Endothelial cell of umbilical vein (primary cell): ENCODE measurements at regions not wholly inside any gene's neighbourhood (a gene's known extent, or its start where the extent isn't known, plus 50 kb on each side); places are given as distances from the start of the nearest gene placed in this dataset.

Experiments used
- BruUV-seq: library from RNA; stranded (reverse); fragments of 400-500 nt; replicated peaks from 2 replicates; lab custom pipeline; 2021; lab: Mats Ljungman, UMichigan
- CTCF ChIA-PET: fragments of 300-600, 350-600 bp; sonication (Branson Sonifier 250); formaldehyde crosslinking; loops from one replicate; lab custom pipeline; 2021; ENCODE audit warnings: antibody characterized with exemption, inconsistent platforms; lab: Charles Lee
- POLR2A ChIA-PET: fragments of 300-600, 350-600 bp; sonication (Branson Sonifier 250); formaldehyde crosslinking; loops from one replicate; lab custom pipeline; 2021; ENCODE audit warnings: antibody characterized with exemption, inconsistent platforms; lab: Charles Lee
- DNase-seq: peaks from one replicate; pipeline ENCODE4 v3.0.0-alpha.2; 2011; ENCODE audit warnings: low read depth, low spot score
- FAIRE-seq: peaks from 2 replicates; lab custom pipeline; 2011; peaks lifted over from hg19 to GRCh38; lab: Jason Lieb, UNC
- H2AFZ ChIP-seq: 2 replicates; pipeline ENCODE4 v1.6.0; 2012; ENCODE audit warnings: low read depth, low read length, control low read depth, inconsistent platforms
- H3K27ac ChIP-seq: 2 replicates; pipeline ENCODE4 v1.5.1; 2011; ENCODE audit warnings: low read depth, mild to moderate bottlenecking, control low read depth, low read length, moderate library complexity; ENCODE audit not compliant: insufficient read depth
- H3K27me3 ChIP-seq, 2 experiments: 2 replicates each; pipeline versions ENCODE4 v1.6.0 to v1.6.1; 2011; ENCODE audit warnings: low read length in 2 of 2, mixed read lengths in 1 of 2; ENCODE audit not compliant: control insufficient read depth in 2 of 2, insufficient read depth in 2 of 2
- H3K36me3 ChIP-seq, 2 experiments: 2 replicates in 1 of 2; 3 replicates in 1 of 2; pipeline ENCODE4 v1.5.1; 2011; ENCODE audit warnings: low read length in 2 of 2, mild to moderate bottlenecking in 1 of 2, moderate library complexity in 1 of 2; ENCODE audit not compliant: control insufficient read depth in 2 of 2, insufficient read depth in 2 of 2; ENCODE audit errors: extremely low read depth in 1 of 2
- H3K4me1 ChIP-seq: 3 replicates; pipeline ENCODE4 v1.5.1; 2011; ENCODE audit warnings: mild to moderate bottlenecking, low read length; ENCODE audit not compliant: control insufficient read depth, insufficient read depth; ENCODE audit errors: extremely low read depth
- H3K4me2 ChIP-seq: 2 replicates; pipeline ENCODE4 v1.6.1; 2011; ENCODE audit warnings: low read length, control low read depth, mixed read lengths; ENCODE audit not compliant: insufficient read depth
- H3K4me3 ChIP-seq, 3 experiments: fragments of 200-600 bp in 1 of 3; sonication (generic), shearing (Covaris generic) in 1 of 3; replicated peaks in 1 of 3; 2 replicates each; pipeline ENCODE4 v1.5.1; 2011 to 2016; ENCODE audit warnings: control low read depth in 3 of 3, low read length in 3 of 3, mild to moderate bottlenecking in 2 of 3, inconsistent platforms in 1 of 3, low read depth in 1 of 3, moderate library complexity in 1 of 3; ENCODE audit not compliant: insufficient read depth in 1 of 3
- H3K79me2 ChIP-seq: 2 replicates; pipeline ENCODE4 v1.6.0; 2012; ENCODE audit warnings: low read length, inconsistent platforms; ENCODE audit not compliant: control insufficient read depth, insufficient read depth
- H3K9ac ChIP-seq: replicated peaks from 2 replicates; pipeline ENCODE3; 2011; ENCODE audit warnings: low read length, control low read depth; ENCODE audit not compliant: insufficient read depth; ENCODE audit errors: extremely low read depth
- H3K9me1 ChIP-seq: replicated peaks from 3 replicates; pipeline ENCODE4 v1.6.0; 2011; ENCODE audit warnings: mild to moderate bottlenecking, low read length; ENCODE audit not compliant: control insufficient read depth, insufficient read depth; ENCODE audit errors: extremely low read depth
- H3K9me3 ChIP-seq: replicated peaks from 2 replicates; pipeline ENCODE4 v1.5.1; 2012; ENCODE audit warnings: low read length, inconsistent platforms; ENCODE audit not compliant: control insufficient read depth, insufficient read depth
- H4K20me1 ChIP-seq: replicated peaks from 2 replicates; pipeline ENCODE3; 2011; ENCODE audit warnings: mild to moderate bottlenecking, low read length; ENCODE audit not compliant: control insufficient read depth, insufficient read depth; ENCODE audit errors: extremely low read depth
- EZH2 ChIP-seq: IDR thresholded peaks from 2 replicates; pipeline ENCODE4 v1.6.1; 2012; ENCODE audit warnings: borderline replicate concordance, low read depth, mild to moderate bottlenecking, moderate library complexity, low read length, inconsistent platforms; ENCODE audit not compliant: severe bottlenecking
- FOS ChIP-seq: IDR thresholded peaks from 2 replicates; pipeline ENCODE4 v1.6.1; 2011; ENCODE audit warnings: mild to moderate bottlenecking, low read length, moderate library complexity, borderline replicate concordance; ENCODE audit not compliant: insufficient read depth
- GATA2 ChIP-seq: IDR thresholded peaks from 2 replicates; pipeline ENCODE4 v1.7.0; 2011; ENCODE audit warnings: low read depth, mild to moderate bottlenecking, moderate library complexity, mixed read lengths, low read length; ENCODE audit not compliant: insufficient read length, insufficient read depth
- JUN ChIP-seq: IDR thresholded peaks from 2 replicates; pipeline ENCODE4 v1.6.1; 2011; ENCODE audit warnings: borderline replicate concordance, low read depth; ENCODE audit not compliant: insufficient read length, insufficient read depth
- MYC ChIP-seq: IDR thresholded peaks from one replicate; pipeline ENCODE4 v1.6.1; 2011; ENCODE audit warnings: mild to moderate bottlenecking, low read depth, low read length
- POLR2A ChIP-seq: IDR thresholded peaks from 2 replicates; pipeline ENCODE4 v1.6.1; 2012; ENCODE audit warnings: low read depth, mild to moderate bottlenecking, control low read depth, low read length
- POLR2AphosphoS5 ChIP-seq: IDR thresholded peaks from 2 replicates; pipeline ENCODE4 v1.6.1; 2012; ENCODE audit warnings: low read depth, mild to moderate bottlenecking, control low read depth, low read length, moderate library complexity; ENCODE audit not compliant: insufficient read depth
- dilution Hi-C: fragments of 300-500 bp; cut with MboI; formaldehyde crosslinking; loops from one replicate; pipeline ENCODE4 v1.15.0; 2019; ENCODE audit warnings: low sequenced_read_pairs; ENCODE audit not compliant: extremely low pct_ligation_motif_present
- intact Hi-C: fragments of 100-400 bp; cut with micrococcal nuclease; formaldehyde crosslinking; loops from one replicate; pipeline ENCODE4 v1.10.0; 2022
- TF ChIP-seq, protein P1 (sequence below): IDR thresholded peaks from 2 replicates; pipeline ENCODE4 v1.6.1; 2011; ENCODE audit not compliant: insufficient read depth, insufficient read length
- TF ChIP-seq, protein P2 (sequence below), 2 donors: IDR thresholded peaks; 1 replicate in 1 of 2; 2 replicates in 1 of 2; pipeline ENCODE4 v1.5.1; 2011; ENCODE audit warnings: low read length in 2 of 2, mild to moderate bottlenecking in 2 of 2, moderate library complexity in 2 of 2, control low read depth in 1 of 2, inconsistent platforms in 1 of 2, low read depth in 1 of 2; ENCODE audit not compliant: insufficient read depth in 1 of 2; ENCODE audit errors: extremely low read depth in 1 of 2

DNA sequence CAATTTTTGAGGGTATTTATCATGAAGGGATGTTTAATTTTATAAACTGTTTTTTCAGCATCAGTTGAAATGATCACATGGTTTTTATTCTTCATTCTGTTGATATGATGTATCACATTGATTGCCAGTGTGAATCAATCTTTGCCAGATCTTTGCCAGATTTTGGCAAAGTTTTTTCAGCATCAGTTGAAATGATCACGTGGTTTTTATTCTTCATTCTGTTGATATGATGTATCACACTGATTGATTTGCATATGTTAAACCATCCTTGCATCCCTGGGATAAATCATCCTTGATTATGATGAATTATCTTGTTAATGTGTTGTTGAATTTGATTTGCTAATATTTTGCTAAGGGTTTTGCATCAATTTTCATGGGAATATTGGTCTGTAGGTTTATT is 140.9 kb upstream of the TAS2R1 start:
- Histone ChIP-seq H3K27me3 (no peaks in the 10 kb centered on the region), H3K4me1 (no peaks in the 10 kb centered on the region), H4K20me1 (no peaks in the 10 kb centered on the region), H3K4me3 (no peak overlapping the region), H3K27ac (no peak overlapping the region), H3K79me2 (no peaks in the 10 kb centered on the region), H3K4me2 (no peak overlapping the region), H3K9me1 (no peaks in the 10 kb centered on the region), H3K9ac (no peak overlapping the region), H3K9me3 (peaks cover 4% of the 10 kb centered on the region), H2AFZ (no peak overlapping the region), H3K36me3 (no peaks in the 10 kb centered on the region)
- intact Hi-C loops (no loop called here), dilution Hi-C loops (no loop called here)
- ChIA-PET POLR2A (no interaction called here), CTCF (no interaction called here)
- DNase-seq (no peak), FAIRE-seq (no peak)
- TF ChIP-seq GATA2 (no peak), JUN (no peak), EZH2 (no peak), FOS (no peak), MYC (no peak), POLR2A (no peak), POLR2AphosphoS5 (no peak)
- TF ChIP-seq, protein P1, sequence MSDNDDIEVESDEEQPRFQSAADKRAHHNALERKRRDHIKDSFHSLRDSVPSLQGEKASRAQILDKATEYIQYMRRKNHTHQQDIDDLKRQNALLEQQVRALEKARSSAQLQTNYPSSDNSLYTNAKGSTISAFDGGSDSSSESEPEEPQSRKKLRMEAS = no peak
- TF ChIP-seq, protein P2, sequence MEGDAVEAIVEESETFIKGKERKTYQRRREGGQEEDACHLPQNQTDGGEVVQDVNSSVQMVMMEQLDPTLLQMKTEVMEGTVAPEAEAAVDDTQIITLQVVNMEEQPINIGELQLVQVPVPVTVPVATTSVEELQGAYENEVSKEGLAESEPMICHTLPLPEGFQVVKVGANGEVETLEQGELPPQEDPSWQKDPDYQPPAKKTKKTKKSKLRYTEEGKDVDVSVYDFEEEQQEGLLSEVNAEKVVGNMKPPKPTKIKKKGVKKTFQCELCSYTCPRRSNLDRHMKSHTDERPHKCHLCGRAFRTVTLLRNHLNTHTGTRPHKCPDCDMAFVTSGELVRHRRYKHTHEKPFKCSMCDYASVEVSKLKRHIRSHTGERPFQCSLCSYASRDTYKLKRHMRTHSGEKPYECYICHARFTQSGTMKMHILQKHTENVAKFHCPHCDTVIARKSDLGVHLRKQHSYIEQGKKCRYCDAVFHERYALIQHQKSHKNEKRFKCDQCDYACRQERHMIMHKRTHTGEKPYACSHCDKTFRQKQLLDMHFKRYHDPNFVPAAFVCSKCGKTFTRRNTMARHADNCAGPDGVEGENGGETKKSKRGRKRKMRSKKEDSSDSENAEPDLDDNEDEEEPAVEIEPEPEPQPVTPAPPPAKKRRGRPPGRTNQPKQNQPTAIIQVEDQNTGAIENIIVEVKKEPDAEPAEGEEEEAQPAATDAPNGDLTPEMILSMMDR (IDR thresholded peaks at IDR 0.05; ENCODE audit: extremely low read depth in 1 of 2, insufficient read depth in 1 of 2, low read depth in 1 of 2, low read length in 2 of 2) = no peak
- BruUV-seq = no TSS peak
